ENCODE measurements at regions not wholly inside any gene's neighbourhood (a gene's known extent, or its start where the extent isn't known, plus 50 kb on each side); places are given as distances from the start of the nearest gene placed in this dataset.
"Not testable (repeated sequence)": the region's sequence is repeated elsewhere in the genome, so short reads cannot be mapped to it uniquely, and the experiment has no call there.

DNA sequence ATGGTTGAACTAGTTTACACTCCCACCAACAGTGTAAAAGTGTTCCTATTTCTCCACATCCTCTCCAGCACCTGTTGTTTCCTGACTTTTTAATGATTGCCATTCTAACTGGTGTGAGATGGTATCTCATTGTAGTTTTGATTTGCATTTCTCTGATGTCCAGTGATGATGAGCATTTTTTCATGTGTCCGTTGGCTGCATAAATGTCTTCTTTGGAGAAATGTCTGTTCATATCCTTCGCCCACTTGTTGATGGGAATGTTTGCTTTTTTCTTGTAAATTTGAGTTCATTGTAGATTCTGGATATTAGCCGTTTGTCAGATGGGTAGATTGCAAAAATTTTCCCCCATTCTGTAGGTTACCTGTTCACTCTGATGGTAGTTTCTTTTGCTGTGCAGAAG, 155.0 kb upstream of the CNKSR2 start:
- DNase-seq (ENCODE audit: low spot score) = not testable (repeated sequence)

GRCh38 chrX:21225643-21226042, 148.6 kb upstream of the CNKSR2 start:
- no peak for DNase-seq (ENCODE audit: low spot score)

DNA sequence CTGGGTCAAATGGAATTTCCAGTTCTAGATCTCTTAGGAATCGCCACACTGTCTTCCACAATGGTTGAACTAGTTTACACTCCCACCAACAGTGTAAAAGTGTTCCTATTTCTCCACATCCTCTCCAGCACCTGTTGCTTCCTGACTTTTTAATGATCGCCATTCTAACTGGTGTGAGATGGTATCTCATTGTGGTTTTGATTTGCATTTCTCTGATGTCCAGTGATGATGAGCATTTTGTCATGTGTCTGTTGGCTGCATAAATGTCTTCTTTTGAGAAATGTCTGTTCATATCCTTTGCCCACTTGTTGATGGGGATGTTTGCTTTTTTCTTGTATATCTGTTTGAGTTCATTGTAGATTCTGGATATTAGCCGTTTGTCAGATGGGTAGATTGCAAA, 145.2 kb upstream of the CNKSR2 start:
- not testable (repeated sequence) for DNase-seq (ENCODE audit: low spot score)

DNA sequence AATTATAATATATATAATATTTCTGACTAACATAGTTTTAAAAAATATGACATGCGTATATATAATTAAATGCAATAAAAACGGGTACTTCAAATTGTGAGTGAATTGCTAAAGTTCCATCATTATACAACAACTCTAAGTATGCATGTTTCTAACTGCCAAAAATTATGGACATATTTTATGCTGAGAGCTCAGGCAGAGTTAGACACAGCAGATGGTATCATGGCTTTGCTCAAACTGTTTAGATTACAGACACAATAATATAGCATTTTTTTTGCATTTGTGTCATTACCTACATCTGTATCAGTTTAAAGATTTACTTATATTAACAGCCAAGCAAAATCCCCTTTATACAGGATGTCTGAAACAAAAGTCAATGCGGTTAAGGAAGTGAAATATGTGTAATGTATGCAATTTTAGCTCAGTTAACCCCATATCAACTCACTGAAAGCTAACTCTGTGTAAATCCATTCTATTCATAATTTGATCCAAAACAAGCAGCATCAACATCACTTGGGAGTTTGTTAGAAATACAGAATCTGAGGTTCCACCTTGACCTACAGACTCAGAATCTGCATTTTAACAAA, 119.1 kb upstream of the CNKSR2 start:
- no peak for DNase-seq (ENCODE audit: low spot score)

DNA sequence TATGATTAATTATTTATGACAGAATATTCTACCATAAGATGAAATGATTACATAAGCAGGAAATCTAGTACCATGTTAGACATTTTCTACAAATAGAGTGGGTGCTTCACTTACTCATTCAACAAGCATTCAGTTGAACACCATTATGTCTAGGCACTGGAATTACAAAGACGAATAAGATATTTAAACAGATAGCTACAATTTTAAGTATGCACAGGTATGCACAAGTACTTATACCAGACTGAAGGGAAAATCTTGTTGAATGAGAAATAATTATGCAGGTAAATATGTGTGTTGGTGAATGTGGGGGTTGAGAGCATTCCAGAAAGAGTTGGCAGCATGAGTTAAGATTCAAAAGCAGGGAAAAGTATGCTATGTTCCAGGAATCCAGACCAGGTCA, 107.3 kb upstream of the CNKSR2 start:
- DNase-seq (ENCODE audit: low spot score) = no peak

- DNase-seq (ENCODE audit: low spot score) = no peak
Measured at GRCh38 chrX:21276736-21277433, 97.3 kb upstream of the CNKSR2 start.

GRCh38 chrX:21289232-21289631, 85.0 kb upstream of the CNKSR2 start:
- DNase-seq (ENCODE audit: low spot score) = no peak

DNA sequence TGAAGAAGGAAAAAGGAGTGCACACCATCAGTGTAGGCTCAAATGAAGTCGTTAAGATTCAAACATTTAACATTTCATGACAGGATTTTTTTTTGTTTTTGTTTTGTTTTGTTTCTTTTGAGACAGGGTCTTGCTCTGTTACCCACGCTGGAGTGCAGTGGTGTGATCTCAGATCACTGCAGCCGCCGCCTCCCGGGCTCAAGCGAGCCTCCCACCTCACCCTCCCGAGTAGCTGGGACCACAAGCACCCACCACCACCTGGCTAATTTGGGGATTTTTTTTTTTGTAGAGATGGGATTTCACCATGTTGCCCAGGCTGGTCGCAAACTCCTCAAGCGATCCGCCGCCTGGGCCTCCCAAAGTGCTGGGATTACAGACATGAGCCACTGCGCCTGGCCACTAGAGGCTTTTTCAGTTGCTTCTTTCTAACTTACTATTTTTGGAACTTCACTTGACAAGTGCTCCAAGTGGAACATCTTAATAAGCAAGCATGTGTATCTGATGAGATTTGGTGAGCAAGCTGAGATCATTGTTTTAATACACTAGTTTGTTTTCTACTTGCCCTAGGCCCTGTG, 78.9 kb upstream of the CNKSR2 start:
- DNase-seq (ENCODE audit: low spot score) = no peak

DNA sequence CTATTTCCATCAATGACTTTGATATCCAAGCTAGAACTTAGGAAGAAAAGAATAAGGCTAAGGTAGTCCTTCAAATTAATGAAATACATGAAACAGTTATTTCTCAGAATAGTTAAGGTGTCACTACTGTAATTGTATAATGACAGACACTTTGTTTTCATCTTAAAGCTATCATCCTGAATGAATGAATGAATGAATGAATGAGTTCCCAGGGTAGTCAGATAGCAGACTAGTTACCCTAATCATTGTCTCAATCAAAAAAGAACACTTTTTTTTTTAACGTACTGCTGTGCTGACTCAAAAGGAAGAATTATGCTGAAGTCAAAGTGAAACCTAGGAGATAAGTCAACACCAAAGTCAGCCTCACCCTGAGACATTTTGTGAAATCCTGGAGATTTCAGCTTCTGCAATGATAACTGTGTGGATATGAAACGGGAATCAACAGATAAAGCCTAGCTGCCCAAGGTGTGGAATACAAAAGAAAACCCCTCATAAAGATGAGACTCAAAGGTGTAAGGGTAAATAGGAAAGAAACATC, 68.3 kb upstream of the CNKSR2 start:
- DNase-seq (ENCODE audit: low spot score) = no peak

GRCh38 chrX:21319323-21319722, 54.9 kb upstream of the CNKSR2 start:
- DNase-seq (ENCODE audit: low spot score) = no peak

Measured in AG20443 (cell line).